ENCODE measurements at regions not wholly inside any gene's neighbourhood (a gene's known extent, or its start where the extent isn't known, plus 50 kb on each side); places are given as distances from the start of the nearest gene placed in this dataset.

GRCh38 chr18:70493461-70493860 lies 204.6 kb downstream of the SOCS6 start:
- no peak for TF ChIP-seq CTCF (conservative IDR thresholded peaks at IDR 0.05 in 1 of 2, IDR thresholded peaks at IDR 0.05 in 1 of 2; ENCODE audit: extremely low read depth in 1 of 2, insufficient read depth in 1 of 2, low read depth in 1 of 2, low read length in 2 of 2)
- TF ChIP-seq EZH2 (IDR thresholded peaks at IDR 0.05; ENCODE audit: borderline replicate concordance, low read length), result no peak

Measured in mammary epithelial cell (primary cell).